ENCODE measurements at regions not wholly inside any gene's neighbourhood (a gene's known extent, or its start where the extent isn't known, plus 50 kb on each side); places are given as distances from the start of the nearest gene placed in this dataset.

DNA sequence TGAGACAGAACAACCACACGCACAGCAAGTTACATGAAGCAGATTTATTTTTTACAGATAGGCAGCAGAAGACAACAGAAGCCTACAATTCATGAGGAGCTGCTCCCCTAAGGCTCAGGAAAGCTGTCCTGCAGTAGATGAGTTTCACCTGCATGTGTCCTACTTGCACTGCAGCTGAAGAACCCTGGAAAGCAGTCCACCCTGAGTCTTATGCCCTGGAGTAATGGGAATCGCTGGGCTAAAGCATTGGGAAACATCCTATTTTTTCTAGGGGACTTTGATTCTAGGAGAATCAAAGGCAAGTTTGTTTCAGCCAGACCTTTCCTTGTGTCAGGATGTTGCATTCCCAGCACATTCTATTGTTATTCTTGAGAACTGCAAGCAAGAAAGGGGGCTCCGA, 304.8 kb downstream of the LRATD1 start:
- ChIA-PET CTCF (ENCODE audit: partially characterized antibody) (interaction anchor here (1.1 kb wide), 1 partner anchor 34 kb away, joined by 4 read pairs; no protein-coding TSS in a partner anchor), POLR2A (ENCODE audit: partially characterized antibody) (no interaction called here)
- Histone ChIP-seq H3K79me2 (ENCODE audit: control insufficient read depth in 1 of 2, insufficient read depth in 2 of 2, low read length in 2 of 2) (no peaks in the 10 kb centered on the region), H3K23ac (ENCODE audit: insufficient read length) (no peak overlapping the region), H2BK12ac (ENCODE audit: low read depth, low read length) (no peak overlapping the region), H3K79me1 (ENCODE audit: low read depth, low read length) (no peaks in the 10 kb centered on the region), H3K9me3 (ENCODE audit: insufficient read depth in 2 of 2, low read depth in 1 of 2, low read length in 1 of 2) (no peaks in the 10 kb centered on the region), H3K56ac (replicated peaks; ENCODE audit: insufficient read length, low read depth, low read length) (no peak overlapping the region), H3K36me3 (ENCODE audit: control insufficient read depth in 2 of 4, insufficient read depth in 4 of 4, low read length in 3 of 4) (no peaks in the 10 kb centered on the region), H4K20me1 (replicated peaks in 1 of 2; ENCODE audit: control insufficient read depth in 1 of 2, insufficient read depth in 2 of 2, low read length in 2 of 2) (no peaks in the 10 kb centered on the region), H2AFZ (ENCODE audit: low read length) (no peak overlapping the region), H3K4me2 (ENCODE audit: insufficient read depth in 1 of 2, low read depth in 2 of 2, low read length in 2 of 2) (no peak overlapping the region), H3K18ac (ENCODE audit: extremely low read depth, low read length) (no peak overlapping the region), H3K4me3 (ENCODE audit: extremely low read depth in 1 of 4, insufficient read depth in 2 of 4, low read depth in 3 of 4, low read length in 4 of 4) (no peak overlapping the region), H3K23me2 (ENCODE audit: low read depth, low read length) (no peaks in the 10 kb centered on the region), H4K8ac (ENCODE audit: extremely low read depth, insufficient read depth, low read length) (no peak overlapping the region), H2BK120ac (replicated peaks; ENCODE audit: low read depth, low read length) (no peak overlapping the region), H2BK15ac (ENCODE audit: low read length) (no peak overlapping the region), H2AK5ac (ENCODE audit: low read depth, low read length) (no peak overlapping the region), H2BK5ac (ENCODE audit: low read depth, low read length) (no peak overlapping the region), H3K14ac (ENCODE audit: insufficient read length) (no peak overlapping the region), H3K27me3 (replicated peaks in 1 of 4; ENCODE audit: control insufficient read depth in 3 of 4, extremely low read depth in 1 of 4, insufficient read depth in 3 of 4, low read length in 3 of 4) (no peaks in the 10 kb centered on the region), H2BK20ac (ENCODE audit: low read length) (no peak overlapping the region), H4K91ac (replicated peaks; ENCODE audit: insufficient read length, low read length) (no peak overlapping the region), H3K4me1 (replicated peaks in 1 of 4; ENCODE audit: control insufficient read depth in 3 of 4, insufficient read depth in 4 of 4, low read length in 3 of 4) (no peaks in the 10 kb centered on the region), H3K4ac (replicated peaks; ENCODE audit: insufficient read length, low read depth, low read length) (no peak overlapping the region), H4K5ac (ENCODE audit: insufficient read length, low read depth, low read length) (no peak overlapping the region), H3K9ac (replicated peaks in 1 of 4; ENCODE audit: extremely low read depth in 1 of 4, low read depth in 3 of 4, low read length in 3 of 4) (no peak overlapping the region), H3K27ac (ENCODE audit: low read depth, low read length) (no peak overlapping the region)
- no peak for DNase-seq (ENCODE audit: low read depth in 1 of 2, low spot score in 2 of 2)
- WGBS, 2 experiments (ENCODE audit: extremely low coverage in 1 of 2, insufficient coverage in 1 of 2, insufficient read length in 1 of 2, insufficient replicate concordance in 2 of 2, low coverage in 1 of 2, low lambda C conversion rate in 2 of 2, missing lambda C conversion rate in 1 of 2), result 95% methylated on average over 3 of the region's 3 CpGs; no CpG with 5 or more reads in 1 of the 2 experiments
- no peak for FAIRE-seq
- no peak for TF ChIP-seq SRF (IDR thresholded peaks at IDR 0.05; ENCODE audit: low read depth, low read length)
- TF ChIP-seq CBX8 (IDR thresholded peaks at IDR 0.05; ENCODE audit: borderline replicate concordance, low read depth, low read length), result no peak
- peak; percentile 18 to 26; a peak in 3 of 4 replicates for TF ChIP-seq RAD21 (IDR thresholded peaks at IDR 0.05 in 1 of 2, conservative IDR thresholded peaks at IDR 0.05 in 1 of 2; ENCODE audit: low read depth in 2 of 2, low read length in 2 of 2)
